K562 (cell line): ENCODE measurements at regions not wholly inside any gene's neighbourhood (a gene's known extent, or its start where the extent isn't known, plus 50 kb on each side); places are given as distances from the start of the nearest gene placed in this dataset.

ENCODE experiments used
- ARHGAP35 ChIP-seq: fragments of 450-650 bp; IDR thresholded peaks from 2 replicates; pipeline ENCODE4 v1.6.1; 2018; ENCODE audit not compliant: partially characterized antibody
- BDP1 ChIP-seq: IDR thresholded peaks from 3 replicates; pipeline ENCODE4 v1.6.1; 2011; ENCODE audit not compliant: insufficient read length, insufficient read depth
- CREM ChIP-seq: IDR thresholded peaks from 2 replicates; pipeline ENCODE4 v1.6.1; 2014; ENCODE audit warnings: antibody characterized with exemption, low read depth
- CTCF ChIP-seq, 3 experiments: IDR thresholded peaks in 2 of 3; conservative IDR thresholded peaks in 1 of 3; 2 replicates each; pipeline ENCODE4 v1.5.1; 2011 to 2012; ENCODE audit warnings: low read length in 3 of 3, mild to moderate bottlenecking in 3 of 3, control low read depth in 2 of 3, improper control_type of control experiment in 1 of 3, inconsistent platforms in 1 of 3, low read depth in 1 of 3, mixed read lengths in 1 of 3, moderate library complexity in 1 of 3; ENCODE audit not compliant: insufficient read depth in 2 of 3
- CTCFL ChIP-seq: IDR thresholded peaks from 2 replicates; pipeline ENCODE4 v1.6.1; 2011; ENCODE audit warnings: borderline replicate concordance, low read depth, mild to moderate bottlenecking, moderate library complexity, low read length; ENCODE audit not compliant: insufficient read depth, poor library complexity, severe bottlenecking
- GTF3C2 ChIP-seq: IDR thresholded peaks from 3 replicates; pipeline ENCODE4 v1.6.1; 2011; ENCODE audit warnings: borderline replicate concordance, mild to moderate bottlenecking, moderate library complexity; ENCODE audit not compliant: insufficient read length; ENCODE audit errors: extremely low read depth
- JUN ChIP-seq, 2 experiments: sonication (generic) in 1 of 2; formaldehyde crosslinking in 1 of 2; IDR thresholded peaks; 2 replicates each; pipeline versions ENCODE4 v1.6.1 to v1.8.0; 2012 to 2022; ENCODE audit warnings: borderline replicate concordance in 2 of 2, mild to moderate bottlenecking in 2 of 2, improper control_type of control experiment in 1 of 2, low read depth in 1 of 2, low read length in 1 of 2, missing genetic modification reagents in 1 of 2
- MCM7 ChIP-seq, 2 experiments: fragments of 450-650 bp; IDR thresholded peaks; 2 replicates each; pipeline ENCODE4 v1.6.1; 2016 to 2018
- MED1 ChIP-seq: sonication (generic); formaldehyde crosslinking; IDR thresholded peaks from 2 replicates; pipeline ENCODE4 v1.8.1; 2023; ENCODE audit warnings: missing genetic modification reagents, borderline replicate concordance
- RAD21 ChIP-seq, 2 experiments: fragments of 250-450 bp in 1 of 2; fragments of 450-650 bp in 1 of 2; sonication (Bioruptor Pico) in 1 of 2; formaldehyde crosslinking in 1 of 2; IDR thresholded peaks in 1 of 2; conservative IDR thresholded peaks in 1 of 2; 2 replicates each; pipeline versions ENCODE4 v1.4.0 to v1.8.0; 2020 to 2022; ENCODE audit warnings: mild to moderate bottlenecking in 2 of 2, moderate library complexity in 1 of 2
- RAD51 ChIP-seq: fragments of 450-650 bp; IDR thresholded peaks from 2 replicates; pipeline ENCODE4 v1.7.1; 2016; ENCODE audit warnings: low read depth, mild to moderate bottlenecking, borderline replicate concordance
- TAF1 ChIP-seq: IDR thresholded peaks from 2 replicates; pipeline ENCODE4 v1.6.1; 2011; ENCODE audit warnings: mild to moderate bottlenecking, low read length, moderate library complexity; ENCODE audit not compliant: insufficient read depth, control insufficient read depth, severe bottlenecking; ENCODE audit errors: extremely low read depth

GRCh38 chr7:156094350-156095146 lies 282.3 kb upstream of the SHH start:
- TF ChIP-seq CTCF (IDR thresholded peaks at IDR 0.05 in 2 of 3, conservative IDR thresholded peaks at IDR 0.05 in 1 of 3; ENCODE audit: insufficient read depth in 2 of 3, low read depth in 1 of 3, low read length in 3 of 3) (no peak), TAF1 (no peak), MCM7 (IDR thresholded peaks at IDR 0.05) (no peak), JUN (IDR thresholded peaks at IDR 0.05; ENCODE audit: borderline replicate concordance, low read depth, low read length) (no peak), JUN (CRISPR knock-in tag; IDR thresholded peaks at IDR 0.05; ENCODE audit: borderline replicate concordance) (no peak), RAD21 (CRISPR knock-in tag; conservative IDR thresholded peaks at IDR 0.05 in 1 of 2, IDR thresholded peaks at IDR 0.05 in 1 of 2) (no peak), RAD51 (no peak), MED1 (CRISPR knock-in tag) (no peak), CTCFL (no peak), BDP1 (no peak), ARHGAP35 (no peak), GTF3C2 (no peak), CREM (no peak)
